ENCODE measurements at regions not wholly inside any gene's neighbourhood (a gene's known extent, or its start where the extent isn't known, plus 50 kb on each side); places are given as distances from the start of the nearest gene placed in this dataset.

DNA sequence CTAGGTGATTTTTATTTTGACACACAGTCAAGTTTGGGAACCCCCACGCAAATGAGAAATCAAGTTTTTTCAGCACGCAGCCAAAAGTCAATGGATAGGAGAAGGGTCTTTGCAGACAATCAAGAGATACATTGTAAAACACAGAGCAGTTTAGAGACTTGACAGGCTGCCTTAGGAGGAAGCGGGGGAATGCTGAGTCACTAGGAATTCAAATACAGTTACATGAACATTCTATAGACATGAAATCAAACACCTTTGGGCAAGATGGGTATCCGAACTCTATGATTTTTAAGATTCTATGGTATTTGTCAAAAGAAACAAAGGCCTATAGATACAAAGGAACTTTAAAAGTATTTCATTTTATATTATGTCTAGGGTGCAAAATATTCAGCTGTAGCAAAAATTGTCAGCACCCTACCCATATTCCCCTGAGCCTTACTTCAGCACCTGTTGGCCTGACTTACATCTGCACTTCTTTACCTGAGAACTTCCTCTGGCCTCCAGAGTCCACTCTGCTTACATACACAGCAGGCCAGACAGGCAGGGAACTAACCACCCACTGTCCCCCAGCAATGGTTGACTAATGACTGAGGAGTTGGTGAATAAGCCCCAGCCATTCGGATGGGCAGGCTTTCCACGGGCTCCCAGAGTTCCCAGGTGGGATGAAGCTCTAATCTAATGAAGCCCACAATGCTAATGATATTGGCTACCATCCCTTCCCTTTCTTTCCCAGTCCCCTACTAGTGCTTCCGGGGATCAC lies 289.3 kb upstream of the RORA start:
- ChIA-PET CTCF (interaction anchor here (0.5 to 1.6 kb wide), 4 partner anchors 10 to 316 kb away, joined by 3 to 5 read pairs (median 4); no protein-coding TSS in a partner anchor), POLR2A (no interaction called here)
- H3K4me1 Mint-ChIP-seq = peaks cover 28% of the 10 kb centered on the region
- no peaks in the 10 kb centered on the region for H3K9me3 Mint-ChIP-seq
- ATAC-seq = peak; percentile 60
- no peaks in the 10 kb centered on the region for H3K36me3 Mint-ChIP-seq
- H3K27me3 Mint-ChIP-seq (ENCODE audit: low read depth) = no peaks in the 10 kb centered on the region
- TF ChIP-seq ZNF423 (CRISPR knock-in tag; IDR thresholded peaks at IDR 0.05) = 0 out of 2 replicates have a peak, but pooled peaks have one; percentile 36
- TF ChIP-seq ZNF138 (CRISPR knock-in tag; conservative IDR thresholded peaks at IDR 0.05) = no peak
- TF ChIP-seq MAX (CRISPR knock-in tag; IDR thresholded peaks at IDR 0.05) = no peak
- no peak overlapping the region; the same call in 1 of the 2 replicates for H3K27ac Mint-ChIP-seq
- DNase-seq (ENCODE audit: low spot score) = no peak
- H3K4me3 Mint-ChIP-seq = no peak overlapping the region

DNA sequence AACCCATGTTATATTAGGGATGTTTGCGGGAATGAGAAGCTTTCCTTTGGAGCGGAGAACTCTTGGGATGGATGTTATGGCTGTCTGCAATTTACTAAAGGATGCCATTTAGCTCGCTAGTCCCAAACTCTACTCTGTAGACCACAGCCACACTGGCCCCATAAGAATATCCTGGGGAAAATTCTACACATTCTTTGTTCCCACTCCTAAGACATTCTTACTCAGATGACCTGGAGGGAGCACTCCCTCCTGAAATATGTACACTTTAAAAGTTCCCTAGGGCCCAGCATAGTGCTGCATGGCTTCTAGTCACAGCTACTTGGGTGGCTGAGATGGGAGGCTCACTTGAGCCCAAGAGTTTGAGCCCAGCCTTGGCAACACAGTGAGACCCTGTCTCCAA lies 288.7 kb upstream of the RORA start:
- H3K4me3 Mint-ChIP-seq = no peak overlapping the region
- H3K9me3 Mint-ChIP-seq = no peaks in the 10 kb centered on the region
- TF ChIP-seq NFATC4 (CRISPR knock-in tag; IDR thresholded peaks at IDR 0.05) (no peak), ATF1 (CRISPR knock-in tag; IDR thresholded peaks at IDR 0.05) (no peak), NR2C2 (CRISPR knock-in tag; IDR thresholded peaks at IDR 0.05) (no peak), RORB (CRISPR knock-in tag; IDR thresholded peaks at IDR 0.05) (no peak), HMGA2 (CRISPR knock-in tag; IDR thresholded peaks at IDR 0.05) (no peak), AR (CRISPR knock-in tag; IDR thresholded peaks at IDR 0.05) (no peak), SMAD3 (CRISPR knock-in tag; IDR thresholded peaks at IDR 0.05; ENCODE audit: borderline replicate concordance) (no peak), ZNF671 (CRISPR knock-in tag; IDR thresholded peaks at IDR 0.05) (no peak), SP1 (CRISPR knock-in tag; conservative IDR thresholded peaks at IDR 0.05) (no peak), PRRX2 (CRISPR knock-in tag; IDR thresholded peaks at IDR 0.05) (no peak), GTF2I (CRISPR knock-in tag; conservative IDR thresholded peaks at IDR 0.05) (no peak), FOXK1 (CRISPR knock-in tag; IDR thresholded peaks at IDR 0.05) (no peak), CBFB (CRISPR knock-in tag; IDR thresholded peaks at IDR 0.05; ENCODE audit: low read depth) (no peak), USF1 (CRISPR knock-in tag; IDR thresholded peaks at IDR 0.05) (no peak)
- TF ChIP-seq, protein P1, sequence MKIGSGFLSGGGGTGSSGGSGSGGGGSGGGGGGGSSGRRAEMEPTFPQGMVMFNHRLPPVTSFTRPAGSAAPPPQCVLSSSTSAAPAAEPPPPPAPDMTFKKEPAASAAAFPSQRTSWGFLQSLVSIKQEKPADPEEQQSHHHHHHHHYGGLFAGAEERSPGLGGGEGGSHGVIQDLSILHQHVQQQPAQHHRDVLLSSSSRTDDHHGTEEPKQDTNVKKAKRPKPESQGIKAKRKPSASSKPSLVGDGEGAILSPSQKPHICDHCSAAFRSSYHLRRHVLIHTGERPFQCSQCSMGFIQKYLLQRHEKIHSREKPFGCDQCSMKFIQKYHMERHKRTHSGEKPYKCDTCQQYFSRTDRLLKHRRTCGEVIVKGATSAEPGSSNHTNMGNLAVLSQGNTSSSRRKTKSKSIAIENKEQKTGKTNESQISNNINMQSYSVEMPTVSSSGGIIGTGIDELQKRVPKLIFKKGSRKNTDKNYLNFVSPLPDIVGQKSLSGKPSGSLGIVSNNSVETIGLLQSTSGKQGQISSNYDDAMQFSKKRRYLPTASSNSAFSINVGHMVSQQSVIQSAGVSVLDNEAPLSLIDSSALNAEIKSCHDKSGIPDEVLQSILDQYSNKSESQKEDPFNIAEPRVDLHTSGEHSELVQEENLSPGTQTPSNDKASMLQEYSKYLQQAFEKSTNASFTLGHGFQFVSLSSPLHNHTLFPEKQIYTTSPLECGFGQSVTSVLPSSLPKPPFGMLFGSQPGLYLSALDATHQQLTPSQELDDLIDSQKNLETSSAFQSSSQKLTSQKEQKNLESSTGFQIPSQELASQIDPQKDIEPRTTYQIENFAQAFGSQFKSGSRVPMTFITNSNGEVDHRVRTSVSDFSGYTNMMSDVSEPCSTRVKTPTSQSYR (CRISPR knock-in tag; IDR thresholded peaks at IDR 0.05) = no peak
- DNase-seq (ENCODE audit: low spot score) (no peak), ATAC-seq (no peak)
- H3K36me3 Mint-ChIP-seq = no peaks in the 10 kb centered on the region
- no peak overlapping the region for H3K27ac Mint-ChIP-seq
- H3K4me1 Mint-ChIP-seq = peaks cover 27% of the 10 kb centered on the region
- POLR2A ChIA-PET = no interaction called here
- CTCF ChIA-PET = interaction anchor here (0.5 to 1.6 kb wide), 3 partner anchors 10 to 13 kb away, joined by 3 to 5 read pairs (median 4); no protein-coding TSS in a partner anchor
- H3K27me3 Mint-ChIP-seq (ENCODE audit: low read depth) = no peaks in the 10 kb centered on the region

Measured in WTC11 (cell line).